Vagina (tissue), 2 donors: ENCODE measurements at regions not wholly inside any gene's neighbourhood (a gene's known extent, or its start where the extent isn't known, plus 50 kb on each side); places are given as distances from the start of the nearest gene placed in this dataset.

Experiments
- CTCF ChIP-seq, 3 experiments: fragments of 450-650 bp in 2 of 3; fragments of 200-600 bp in 1 of 3; sonication (generic) in 1 of 3; IDR thresholded peaks; one replicate each; pipeline ENCODE4 v1.5.1; 2017 to 2019; ENCODE audit warnings: antibody characterized with exemption in 3 of 3, mild to moderate bottlenecking in 2 of 3, moderate library complexity in 2 of 3
- POLR2A ChIP-seq, 2 donors: fragments of 450-650 bp; IDR thresholded peaks; one replicate each; pipeline ENCODE4 v1.6.1; 2017; ENCODE audit warnings: antibody characterized with exemption in 2 of 2, mild to moderate bottlenecking in 2 of 2, moderate library complexity in 2 of 2

GRCh38 chr2:81249152-81249551, 944.6 kb upstream of the LRRTM1 start:
- TF ChIP-seq POLR2A (IDR thresholded peaks at IDR 0.05) (no peak), CTCF (IDR thresholded peaks at IDR 0.05) (no peak)
